ENCODE measurements at regions not wholly inside any gene's neighbourhood (a gene's known extent, or its start where the extent isn't known, plus 50 kb on each side); places are given as distances from the start of the nearest gene placed in this dataset.
"Not testable (repeated sequence)": the region's sequence is repeated elsewhere in the genome, so short reads cannot be mapped to it uniquely, and the experiment has no call there.

DNA sequence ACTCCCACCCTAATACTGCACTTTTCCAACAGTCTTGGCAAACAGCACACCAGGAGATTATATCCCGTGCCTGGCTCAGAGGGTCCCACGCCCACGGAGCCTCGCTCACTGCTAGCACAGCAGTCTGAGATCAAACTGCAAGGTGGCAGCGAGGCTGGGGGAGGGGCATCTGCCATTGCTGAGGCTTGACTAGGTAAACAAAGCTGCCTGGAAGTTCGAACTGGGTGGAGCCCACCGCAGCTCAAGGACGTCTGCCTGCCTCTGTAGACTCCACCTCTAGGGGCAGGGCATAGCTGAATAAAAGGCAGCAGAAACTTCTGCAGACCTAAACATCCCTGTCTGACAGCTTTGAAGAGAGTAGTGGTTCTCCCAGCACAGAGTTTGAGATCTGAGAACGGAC, 401.9 kb upstream of the SLC30A5 start:
- not testable (repeated sequence) for TF ChIP-seq CTCF, POLR2A (IDR thresholded peaks at IDR 0.05)

All from ovary (tissue), 3 donors.